GM19455 (cell line): ENCODE measurements at regions not wholly inside any gene's neighbourhood (a gene's known extent, or its start where the extent isn't known, plus 50 kb on each side); places are given as distances from the start of the nearest gene placed in this dataset.

Experiments used
- ATAC-seq: cut with Tn5 transposase; IDR thresholded peaks from one replicate; pipeline ENCODE4 v1.9.1; 2021; ENCODE audit not compliant: unreplicated experiment

DNA sequence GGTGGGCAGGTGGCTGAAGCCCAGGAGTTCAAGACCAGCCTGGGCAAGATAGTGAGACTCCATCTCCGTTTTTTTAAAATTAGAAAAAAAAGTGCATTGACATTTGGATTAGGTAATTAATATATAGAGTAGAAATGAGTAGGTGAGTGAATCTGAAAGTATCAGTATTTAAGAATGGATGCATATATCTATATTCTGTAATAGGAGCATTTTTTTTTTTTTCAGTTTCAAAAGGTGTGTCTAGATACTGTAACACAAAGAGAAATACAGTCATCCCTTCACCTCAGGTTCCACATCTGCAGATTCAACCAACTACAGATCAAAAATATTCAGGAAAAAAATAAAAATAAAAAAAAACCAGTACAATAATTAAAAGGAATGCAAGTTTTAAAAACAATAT is 50.8 kb downstream of the RBM27 start:
- ATAC-seq, result peak; percentile 51

DNA sequence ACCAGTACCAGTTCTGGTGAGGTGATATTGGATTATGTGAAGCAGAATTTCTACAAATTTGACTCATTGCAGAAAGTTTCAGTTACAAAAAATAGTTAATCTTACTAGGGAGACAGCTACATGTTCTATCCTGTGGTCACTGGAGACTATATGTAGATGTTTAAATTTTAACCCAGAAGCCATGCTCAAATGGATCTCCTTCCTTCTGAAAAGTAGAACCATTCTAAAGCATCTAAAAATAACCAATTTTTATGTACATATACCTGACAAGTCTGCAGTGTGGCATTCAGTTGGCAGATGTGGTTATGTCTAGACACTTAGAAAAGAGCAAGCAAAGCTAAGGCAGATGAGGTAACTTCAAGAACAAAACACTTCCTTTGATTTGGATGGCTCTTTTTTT is 65.5 kb upstream of the POU4F3 start:
- ATAC-seq, result no peak

DNA sequence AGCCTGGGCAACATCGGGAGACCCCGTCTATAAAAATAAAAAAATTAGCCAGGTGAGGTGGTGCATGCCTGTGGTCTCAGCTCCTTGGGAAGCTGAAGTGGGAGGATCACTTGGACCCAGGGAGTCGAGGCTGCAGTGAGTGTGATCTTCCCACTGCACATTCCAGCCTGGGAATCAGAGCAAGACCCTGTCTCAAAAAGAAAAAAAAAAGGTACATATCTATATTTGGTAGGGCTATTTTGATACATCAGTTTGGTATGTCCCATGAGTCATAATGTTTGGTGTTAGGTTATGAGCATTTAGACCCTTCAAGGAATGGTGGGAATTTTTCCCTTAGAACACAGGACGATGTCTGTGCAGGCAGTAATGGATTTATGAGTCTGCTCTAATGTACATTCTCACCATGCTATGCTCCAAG is 55.3 kb upstream of the POU4F3 start:
- no peak for ATAC-seq

DNA sequence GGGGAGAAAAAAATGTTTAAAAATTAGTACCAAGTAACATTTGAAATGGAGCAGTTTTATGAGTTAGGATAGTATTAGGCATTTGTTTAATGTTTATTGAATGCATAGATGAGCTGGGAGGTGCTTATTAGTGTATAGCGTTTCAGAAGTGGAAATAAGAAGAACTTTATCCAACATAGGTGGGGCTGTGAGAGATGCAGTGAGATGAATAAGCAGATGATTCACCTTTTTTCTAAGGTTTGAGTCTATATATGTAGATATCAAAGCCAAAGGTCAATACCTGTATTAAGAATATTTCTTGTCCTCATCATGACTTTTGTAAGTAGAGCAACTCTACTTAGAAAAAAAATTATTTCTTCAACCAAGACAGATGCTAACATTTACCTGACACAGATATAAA is 54.6 kb upstream of the POU4F3 start:
- ATAC-seq, result no peak
